HCT116 (cell line): ENCODE measurements at regions not wholly inside any gene's neighbourhood (a gene's known extent, or its start where the extent isn't known, plus 50 kb on each side); places are given as distances from the start of the nearest gene placed in this dataset.

Experiments
- ATAC-seq: fragments of 200-7000 bp; cut with Tn5 transposase; 2 replicates; pipeline ENCODE4 v1.9.1; 2020; ENCODE audit warnings: mild to moderate bottlenecking, moderate library complexity
- BruUV-seq: library from RNA; stranded (reverse); fragments of 400-500 nt; replicated peaks from 2 replicates; lab custom pipeline; 2021; lab: Mats Ljungman, UMichigan
- CTCF ChIA-PET: fragments of 300-600 bp; sonication (Branson Sonifier 250); formaldehyde crosslinking; loops from one replicate; lab custom pipeline; 2021; ENCODE audit warnings: antibody characterized with exemption; lab: Charles Lee
- POLR2A ChIA-PET: fragments of 300-600, 350-600 bp; sonication (Branson Sonifier 250); formaldehyde crosslinking; loops from one replicate; lab custom pipeline; 2021; ENCODE audit warnings: antibody characterized with exemption; lab: Charles Lee
- RAD21 ChIA-PET, 2 experiments: fragments of 300-600 bp; sonication (Branson Sonifier 250); formaldehyde crosslinking; loops; one replicate each; lab custom pipeline; 2023; ENCODE audit warnings: low total read pairs in 2 of 2; ENCODE audit not compliant: uncharacterized antibody in 2 of 2, unreplicated experiment in 2 of 2, low non-redundant PET in 1 of 2; lab: Charles Lee
- DNase-seq: peaks from one replicate; pipeline ENCODE4 v3.0.0-alpha.2; 2010; ENCODE audit warnings: low read depth, low spot score
- H2AFZ ChIP-seq: fragments of 200-600 bp; shearing (Covaris generic), sonication (generic); 2 replicates; pipeline ENCODE4 v1.6.1; 2017; ENCODE audit warnings: low read depth, mixed run types, mixed read lengths, antibody characterized with exemption, low read length; ENCODE audit not compliant: poor library complexity, severe bottlenecking
- H3K27ac ChIP-seq: 2 replicates; pipeline ENCODE4 v1.5.1; 2012; ENCODE audit warnings: low read depth, low read length
- H3K27me3 ChIP-seq: fragments of 200-600 bp; sonication (generic); 2 replicates; pipeline ENCODE4 v1.6.1; 2016; ENCODE audit warnings: mixed run types, low read length, mixed read lengths; ENCODE audit not compliant: insufficient read depth
- H3K36me3 ChIP-seq, 2 experiments: fragments of 200-500 bp in 1 of 2; fragments of 200-600 bp in 1 of 2; sonication (Bioruptor generic) in 1 of 2; sonication (generic) in 1 of 2; 2 replicates each; pipeline versions ENCODE4 v1.5.1 to v1.6.1; 2014 to 2016; ENCODE audit warnings: low read length in 2 of 2, inconsistent platforms in 1 of 2, mixed read lengths in 1 of 2, mixed run types in 1 of 2; ENCODE audit not compliant: insufficient read depth in 2 of 2, control insufficient read depth in 1 of 2
- H3K4me1 ChIP-seq, 2 experiments: fragments of 200-600 bp in 1 of 2; sonication (generic) in 1 of 2; 2 replicates each; pipeline versions ENCODE4 v1.5.1 to v1.6.1; 2012 to 2017; ENCODE audit warnings: low read length in 2 of 2, inconsistent platforms in 1 of 2, mild to moderate bottlenecking in 1 of 2, mixed read lengths in 1 of 2, mixed run types in 1 of 2, moderate library complexity in 1 of 2; ENCODE audit not compliant: insufficient read depth in 2 of 2, control insufficient read depth in 1 of 2
- H3K4me2 ChIP-seq: fragments of 200-600 bp; sonication (generic); 2 replicates; pipeline ENCODE4 v1.6.1; 2017; ENCODE audit warnings: mixed run types, low read length, mixed read lengths
- H3K4me3 ChIP-seq, 2 experiments: fragments of 200-600 bp in 1 of 2; sonication (generic) in 1 of 2; replicated peaks in 1 of 2; 2 replicates each; pipeline ENCODE4 v1.5.1; 2011 to 2016; ENCODE audit warnings: low read length in 2 of 2, control low read depth in 1 of 2, low read depth in 1 of 2, mild to moderate bottlenecking in 1 of 2, mixed read lengths in 1 of 2, mixed run types in 1 of 2
- H3K79me2 ChIP-seq: fragments of 200-600 bp; sonication (generic); 2 replicates; pipeline ENCODE4 v1.6.1; 2017; ENCODE audit warnings: mild to moderate bottlenecking, mixed run types, low read length, moderate library complexity, mixed read lengths; ENCODE audit not compliant: insufficient read depth
- H3K9ac ChIP-seq: fragments of 200-600 bp; sonication (generic); 2 replicates; pipeline ENCODE4 v1.6.1; 2016; ENCODE audit warnings: low read length, mixed read lengths
- H3K9me2 ChIP-seq: fragments of 200-600 bp; sonication (generic), shearing (Covaris generic); 2 replicates; pipeline ENCODE4 v1.6.1; 2017; ENCODE audit warnings: mixed run types, mild to moderate bottlenecking, moderate library complexity; ENCODE audit not compliant: insufficient read depth
- H3K9me3 ChIP-seq, 2 experiments: fragments of 200-500 bp in 1 of 2; fragments of 200-600 bp in 1 of 2; sonication (Bioruptor generic) in 1 of 2; sonication (generic) in 1 of 2; 2 replicates each; pipeline ENCODE4 v1.6.1; 2014 to 2017; ENCODE audit warnings: low read length in 2 of 2, mixed read lengths in 2 of 2, inconsistent platforms in 1 of 2, low read depth in 1 of 2, mild to moderate bottlenecking in 1 of 2, mixed run types in 1 of 2, moderate library complexity in 1 of 2; ENCODE audit not compliant: control insufficient read depth in 1 of 2, insufficient read depth in 1 of 2
- H4K20me1 ChIP-seq: fragments of 200-600 bp; sonication (generic), shearing (Covaris generic); 2 replicates; pipeline ENCODE4 v1.6.1; 2017; ENCODE audit warnings: mixed run types, mild to moderate bottlenecking, moderate library complexity; ENCODE audit not compliant: insufficient read depth
- CEBPB ChIP-seq: IDR thresholded peaks from 2 replicates; pipeline ENCODE4 v1.6.1; 2012; ENCODE audit warnings: low read depth
- EGR1 ChIP-seq: IDR thresholded peaks from 2 replicates; pipeline ENCODE4 v1.6.1; 2012; ENCODE audit warnings: low read depth
- ELF1 ChIP-seq: IDR thresholded peaks from 2 replicates; pipeline ENCODE4 v1.6.1; 2012; ENCODE audit warnings: low read depth, borderline replicate concordance
- EZH2 ChIP-seq: fragments of 200-600 bp; sonication (generic); IDR thresholded peaks from 2 replicates; pipeline ENCODE4 v1.6.1; 2017; ENCODE audit warnings: antibody characterized with exemption, mixed run types
- EZH2phosphoT487 ChIP-seq: fragments of 200-600 bp; IDR thresholded peaks from 2 replicates; pipeline ENCODE4 v1.6.1; 2018; ENCODE audit warnings: antibody characterized with exemption, borderline replicate concordance
- FOSL1 ChIP-seq: IDR thresholded peaks from 2 replicates; pipeline ENCODE4 v1.6.1; 2012; ENCODE audit warnings: low read depth
- JUND ChIP-seq: IDR thresholded peaks from 2 replicates; pipeline ENCODE4 v1.6.1; 2012
- MAX ChIP-seq: IDR thresholded peaks from 2 replicates; pipeline ENCODE4 v1.6.1; 2012
- POLR2A ChIP-seq: IDR thresholded peaks from 2 replicates; pipeline ENCODE4 v1.7.0; 2011; ENCODE audit warnings: borderline replicate concordance; ENCODE audit not compliant: insufficient read depth, insufficient read length; ENCODE audit errors: extremely low read depth
- POLR2AphosphoS5 ChIP-seq: IDR thresholded peaks from 2 replicates; pipeline ENCODE4 v1.6.1; 2011; ENCODE audit warnings: mild to moderate bottlenecking, low read depth, low read length, moderate library complexity
- RAD21 ChIP-seq: IDR thresholded peaks from 2 replicates; pipeline ENCODE4 v1.6.1; 2012; ENCODE audit warnings: low read depth, mild to moderate bottlenecking
- REST ChIP-seq: IDR thresholded peaks from 2 replicates; pipeline ENCODE4 v1.6.1; 2012; ENCODE audit warnings: low read depth
- SP1 ChIP-seq: IDR thresholded peaks from 2 replicates; pipeline ENCODE4 v1.6.1; 2012; ENCODE audit warnings: low read depth
- SRF ChIP-seq: IDR thresholded peaks from 2 replicates; pipeline ENCODE4 v1.6.1; 2012; ENCODE audit warnings: low read depth
- TCF7L2 ChIP-seq: IDR thresholded peaks from 2 replicates; pipeline ENCODE4 v1.7.0; 2011; ENCODE audit warnings: borderline replicate concordance, inconsistent platforms; ENCODE audit not compliant: insufficient read depth, insufficient read length; ENCODE audit errors: extremely low read depth
- YY1 ChIP-seq: IDR thresholded peaks from 2 replicates; pipeline ENCODE4 v1.6.1; 2011; ENCODE audit warnings: low read length, low read depth, moderate library complexity, mild to moderate bottlenecking; ENCODE audit not compliant: insufficient replicate concordance; ENCODE audit errors: extremely low read depth
- ZFX ChIP-seq: fragments of 450-650 bp; IDR thresholded peaks from 2 replicates; pipeline ENCODE4 v1.6.1; 2017
- ZNF274 ChIP-seq: fragments of 200-500 bp; sonication (Bioruptor generic); IDR thresholded peaks from 2 replicates; pipeline ENCODE4 v1.6.1; 2014; ENCODE audit warnings: mild to moderate bottlenecking, low read depth, low read length, inconsistent platforms
- intact Hi-C: fragments of 100-400 bp; cut with micrococcal nuclease; formaldehyde crosslinking; loops from 2 replicates; pipeline ENCODE4 v1.10.0; 2022

DNA sequence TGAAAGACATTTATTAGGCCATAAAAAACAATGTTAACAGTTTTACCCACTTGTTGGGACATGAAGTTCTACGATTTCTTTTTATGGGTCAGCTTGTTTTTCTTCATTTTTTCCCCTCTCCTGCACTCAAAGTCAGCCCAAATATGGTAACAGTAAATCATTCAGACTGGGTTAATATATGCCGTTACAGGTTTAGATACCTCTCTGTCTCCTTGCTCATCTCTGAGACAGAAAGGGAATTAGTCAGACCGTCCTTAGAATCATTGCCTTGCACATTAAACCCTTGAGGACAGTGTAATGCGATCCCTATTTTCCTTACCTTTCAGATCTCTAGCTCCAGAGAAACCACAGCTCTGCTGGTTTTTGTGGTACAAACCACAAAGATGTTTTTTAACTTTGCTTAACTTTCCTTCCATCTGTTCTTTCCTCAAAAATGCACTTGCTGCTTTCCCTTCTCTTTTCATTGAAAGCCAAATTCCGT is 613.3 kb downstream of the PLPP3 start:
- BruUV-seq = no TSS peak
- no peak overlapping the region for H3K9ac ChIP-seq
- no peak overlapping the region for H2AFZ ChIP-seq
- POLR2A ChIA-PET = no interaction called here
- no peak overlapping the region for H3K27ac ChIP-seq
- RAD21 ChIA-PET = no interaction called here
- H3K79me2 ChIP-seq = no peaks in the 10 kb centered on the region
- no peaks in the 10 kb centered on the region; the same call in 1 of the 2 replicates for H3K27me3 ChIP-seq
- intact Hi-C loops = no loop called here
- H3K4me2 ChIP-seq = no peak overlapping the region
- 0 out of 2 replicates have a peak, but pooled peaks cover 2% of the 10 kb centered on the region for H3K9me2 ChIP-seq
- TF ChIP-seq POLR2AphosphoS5 (no peak), CEBPB (no peak), YY1 (no peak), EGR1 (no peak), TCF7L2 (no peak), POLR2A (no peak), MAX (no peak), JUND (no peak), EZH2phosphoT487 (no peak), SRF (no peak), ELF1 (no peak), EZH2 (no peak)
- ATAC-seq (no peak), DNase-seq (no peak)
- no peaks in the 10 kb centered on the region for H3K36me3 ChIP-seq
- H3K4me1 ChIP-seq = no peaks in the 10 kb centered on the region
- H3K9me3 ChIP-seq = no peaks in the 10 kb centered on the region
- CTCF ChIA-PET = no interaction called here
- H4K20me1 ChIP-seq = no peaks in the 10 kb centered on the region
- H3K4me3 ChIP-seq = no peak overlapping the region

DNA sequence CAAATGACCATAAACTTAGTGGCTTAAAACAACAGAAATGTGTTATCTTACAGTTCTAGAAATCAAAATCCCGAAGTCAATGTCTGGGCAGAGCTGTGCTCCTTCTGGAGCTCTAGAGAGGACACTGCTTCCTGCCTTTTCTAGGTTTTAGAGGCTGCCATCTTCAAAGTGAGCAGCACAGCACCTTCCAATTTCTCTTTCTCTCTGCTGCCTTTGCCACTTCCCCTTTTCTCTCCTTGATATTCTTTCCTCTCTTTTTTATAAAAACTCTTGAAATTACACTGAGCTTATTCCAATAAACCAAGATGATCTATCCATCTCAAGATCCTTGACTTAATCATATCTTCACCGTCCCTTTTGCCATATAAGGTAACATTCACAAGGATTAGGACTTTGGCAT is 616.9 kb downstream of the PLPP3 start:
- no peak overlapping the region for H3K4me3 ChIP-seq
- H3K9me3 ChIP-seq = no peaks in the 10 kb centered on the region
- H3K4me2 ChIP-seq = no peak overlapping the region
- no peak for TF ChIP-seq ZNF274
- no peak for TF ChIP-seq POLR2A
- TF ChIP-seq RAD21 = no peak
- TF ChIP-seq TCF7L2 = no peak
- no peak for TF ChIP-seq POLR2AphosphoS5
- TF ChIP-seq ELF1 = no peak
- TF ChIP-seq REST = no peak
- no peak for TF ChIP-seq FOSL1
- TF ChIP-seq ZFX = no peak
- TF ChIP-seq SP1 = no peak
- TF ChIP-seq, all 23 proteins: peak for 0
- no peak for ATAC-seq
- Histone ChIP-seq H3K9ac (no peak overlapping the region), H3K36me3 (no peaks in the 10 kb centered on the region), H3K79me2 (no peaks in the 10 kb centered on the region), H3K27me3 (no peaks in the 10 kb centered on the region; the same call in 1 of the 2 replicates), H3K4me1 (no peaks in the 10 kb centered on the region), H4K20me1 (no peaks in the 10 kb centered on the region), H3K27ac (no peak overlapping the region), H2AFZ (no peak overlapping the region), H3K9me2 (no peaks in the 10 kb centered on the region)
- no peak for DNase-seq
- ChIA-PET POLR2A (no interaction called here), RAD21 (no interaction called here), CTCF (no interaction called here)
- intact Hi-C loops = no loop called here
- no TSS peak for BruUV-seq
